ENCODE measurements at regions not wholly inside any gene's neighbourhood (a gene's known extent, or its start where the extent isn't known, plus 50 kb on each side); places are given as distances from the start of the nearest gene placed in this dataset.
"Not testable (repeated sequence)": the region's sequence is repeated elsewhere in the genome, so short reads cannot be mapped to it uniquely, and the experiment has no call there.

- no peak overlapping the region for H3K4me3 ChIP-seq (ENCODE audit: low read depth in 1 of 3, low read length in 3 of 3)
- TF ChIP-seq HNF4A (conservative IDR thresholded peaks at IDR 0.05) = no peak
- H3K9ac ChIP-seq (ENCODE audit: low read depth in 1 of 2, low read length in 2 of 2) = no peak overlapping the region
- H3K27me3 ChIP-seq (ENCODE audit: control insufficient read depth in 4 of 4, insufficient read depth in 4 of 4, low read length in 3 of 4) = peaks cover 0 to 5% (median 0%) of the 10 kb centered on the region in 4 donors
- no peaks in the 10 kb centered on the region for H3K36me3 ChIP-seq (ENCODE audit: control insufficient read depth in 4 of 4, insufficient read depth in 3 of 4, low read depth in 1 of 4, low read length in 3 of 4)
- H3K27ac ChIP-seq (ENCODE audit: low read depth in 1 of 2, low read length in 2 of 2) = no peak overlapping the region
- peaks cover 2 to 8% (median 2%) of the 10 kb centered on the region in 4 donors for H3K9me3 ChIP-seq (ENCODE audit: control insufficient read depth in 4 of 4, low read length in 3 of 4)
- no peak for DNase-seq (ENCODE audit: low spot score)
- H3K4me1 ChIP-seq (ENCODE audit: control insufficient read depth in 4 of 4, insufficient read depth in 4 of 4, low read length in 3 of 4) = no peaks in the 10 kb centered on the region
- 57% methylated on average over 9 of the region's 9 CpGs for WGBS
Measured at GRCh38 chr21:9774347-9774746, 747.0 kb upstream of the TPTE start.

GRCh38 chr21:9774901-9775593 is 746.3 kb upstream of the TPTE start:
- DNase-seq (ENCODE audit: low spot score); H3K4me3 ChIP-seq (ENCODE audit: low read depth in 1 of 3, low read length in 3 of 3); H3K9me3 ChIP-seq (ENCODE audit: control insufficient read depth in 4 of 4, low read length in 3 of 4); H3K27me3 ChIP-seq (ENCODE audit: control insufficient read depth in 4 of 4, insufficient read depth in 4 of 4, low read length in 3 of 4); H3K27ac ChIP-seq (ENCODE audit: low read depth in 1 of 2, low read length in 2 of 2); H3K4me1 ChIP-seq (ENCODE audit: control insufficient read depth in 4 of 4, insufficient read depth in 4 of 4, low read length in 3 of 4); H3K36me3 ChIP-seq (ENCODE audit: control insufficient read depth in 4 of 4, insufficient read depth in 3 of 4, low read depth in 1 of 4, low read length in 3 of 4); H3K9ac ChIP-seq (ENCODE audit: low read depth in 1 of 2, low read length in 2 of 2): not testable (repeated sequence)
- 65% methylated on average over 10 of the region's 10 CpGs for WGBS

- 60% methylated on average over 8 of the region's 8 CpGs for WGBS
- not testable (repeated sequence) for DNase-seq (ENCODE audit: low spot score); H3K27ac ChIP-seq (ENCODE audit: low read depth in 1 of 2, low read length in 2 of 2); H3K36me3 ChIP-seq (ENCODE audit: control insufficient read depth in 4 of 4, insufficient read depth in 3 of 4, low read depth in 1 of 4, low read length in 3 of 4); H3K27me3 ChIP-seq (ENCODE audit: control insufficient read depth in 4 of 4, insufficient read depth in 4 of 4, low read length in 3 of 4); H3K4me3 ChIP-seq (ENCODE audit: low read depth in 1 of 3, low read length in 3 of 3); H3K9me3 ChIP-seq (ENCODE audit: control insufficient read depth in 4 of 4, low read length in 3 of 4); H3K4me1 ChIP-seq (ENCODE audit: control insufficient read depth in 4 of 4, insufficient read depth in 4 of 4, low read length in 3 of 4); H3K9ac ChIP-seq (ENCODE audit: low read depth in 1 of 2, low read length in 2 of 2)
Measured at GRCh38 chr21:9775877-9776276, 745.5 kb upstream of the TPTE start.

- not testable (repeated sequence) for H3K9ac ChIP-seq (ENCODE audit: low read depth in 1 of 2, low read length in 2 of 2); DNase-seq (ENCODE audit: low spot score); H3K9me3 ChIP-seq (ENCODE audit: control insufficient read depth in 4 of 4, low read length in 3 of 4); H3K27me3 ChIP-seq (ENCODE audit: control insufficient read depth in 4 of 4, insufficient read depth in 4 of 4, low read length in 3 of 4); H3K27ac ChIP-seq (ENCODE audit: low read depth in 1 of 2, low read length in 2 of 2); H3K36me3 ChIP-seq (ENCODE audit: control insufficient read depth in 4 of 4, insufficient read depth in 3 of 4, low read depth in 1 of 4, low read length in 3 of 4); H3K4me3 ChIP-seq (ENCODE audit: low read depth in 1 of 3, low read length in 3 of 3); H3K4me1 ChIP-seq (ENCODE audit: control insufficient read depth in 4 of 4, insufficient read depth in 4 of 4, low read length in 3 of 4)
- WGBS = 45% methylated on average over 8 of the region's 8 CpGs
Measured at GRCh38 chr21:9776286-9777020, 744.9 kb upstream of the TPTE start.

- not testable (repeated sequence) for H3K4me3 ChIP-seq (ENCODE audit: low read depth in 1 of 3, low read length in 3 of 3); H3K4me1 ChIP-seq (ENCODE audit: control insufficient read depth in 4 of 4, insufficient read depth in 4 of 4, low read length in 3 of 4); DNase-seq (ENCODE audit: low spot score); H3K27ac ChIP-seq (ENCODE audit: low read depth in 1 of 2, low read length in 2 of 2); H3K9ac ChIP-seq (ENCODE audit: low read depth in 1 of 2, low read length in 2 of 2); H3K9me3 ChIP-seq (ENCODE audit: control insufficient read depth in 4 of 4, low read length in 3 of 4); H3K36me3 ChIP-seq (ENCODE audit: control insufficient read depth in 4 of 4, insufficient read depth in 3 of 4, low read depth in 1 of 4, low read length in 3 of 4); H3K27me3 ChIP-seq (ENCODE audit: control insufficient read depth in 4 of 4, insufficient read depth in 4 of 4, low read length in 3 of 4)
- WGBS = 65% methylated on average over 5 of the region's 5 CpGs
Measured at GRCh38 chr21:9778541-9778940, 742.8 kb upstream of the TPTE start.
